Tibial nerve (tissue), 3 donors: ENCODE measurements at regions not wholly inside any gene's neighbourhood (a gene's known extent, or its start where the extent isn't known, plus 50 kb on each side); places are given as distances from the start of the nearest gene placed in this dataset.

Experiments used
- POLR2A ChIP-seq, 2 donors: fragments of 450-650 bp; IDR thresholded peaks; one replicate each; pipeline ENCODE4 v1.6.1; 2017; ENCODE audit warnings: antibody characterized with exemption in 2 of 2, mild to moderate bottlenecking in 2 of 2, moderate library complexity in 2 of 2
- TF ChIP-seq, protein P1 (sequence below), 5 experiments: fragments of 200-600 bp in 3 of 5; fragments of 450-650 bp in 2 of 5; sonication (generic) in 3 of 5; IDR thresholded peaks; one replicate each; pipeline ENCODE4 v1.5.1; 2016 to 2019; ENCODE audit warnings: antibody characterized with exemption in 5 of 5, mild to moderate bottlenecking in 3 of 5, moderate library complexity in 2 of 5

DNA sequence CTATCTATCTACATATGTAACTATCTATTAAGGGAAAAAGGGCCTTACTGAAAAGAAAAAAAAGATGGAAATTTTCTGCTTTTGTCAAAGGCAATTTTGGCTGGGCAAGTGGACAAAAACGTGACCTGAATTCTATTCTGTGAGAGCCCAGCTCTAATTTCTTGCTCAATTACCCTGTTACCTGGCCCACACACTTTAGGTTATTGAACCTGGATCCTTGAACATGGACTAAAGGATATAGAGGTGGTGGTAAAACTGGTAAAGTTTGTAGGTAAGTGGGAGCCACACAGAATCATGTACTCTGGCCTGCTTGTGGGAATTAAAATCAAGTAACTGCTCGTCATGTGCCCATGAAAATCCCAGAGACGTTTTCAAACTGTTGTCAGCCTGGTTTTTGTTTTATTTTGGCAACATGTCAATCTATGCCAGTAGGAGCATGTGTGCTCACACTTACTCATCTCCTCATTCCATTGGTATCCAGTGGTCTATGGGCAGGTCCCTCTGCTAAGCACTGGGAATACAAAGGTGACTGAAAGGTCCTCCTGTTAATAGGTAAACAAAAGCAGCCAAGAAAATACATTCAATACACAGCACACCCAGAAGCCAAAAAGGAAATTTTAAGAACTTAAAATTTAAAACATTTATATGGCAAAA is 113.7 kb upstream of the WARS2 start:
- TF ChIP-seq, protein P1, sequence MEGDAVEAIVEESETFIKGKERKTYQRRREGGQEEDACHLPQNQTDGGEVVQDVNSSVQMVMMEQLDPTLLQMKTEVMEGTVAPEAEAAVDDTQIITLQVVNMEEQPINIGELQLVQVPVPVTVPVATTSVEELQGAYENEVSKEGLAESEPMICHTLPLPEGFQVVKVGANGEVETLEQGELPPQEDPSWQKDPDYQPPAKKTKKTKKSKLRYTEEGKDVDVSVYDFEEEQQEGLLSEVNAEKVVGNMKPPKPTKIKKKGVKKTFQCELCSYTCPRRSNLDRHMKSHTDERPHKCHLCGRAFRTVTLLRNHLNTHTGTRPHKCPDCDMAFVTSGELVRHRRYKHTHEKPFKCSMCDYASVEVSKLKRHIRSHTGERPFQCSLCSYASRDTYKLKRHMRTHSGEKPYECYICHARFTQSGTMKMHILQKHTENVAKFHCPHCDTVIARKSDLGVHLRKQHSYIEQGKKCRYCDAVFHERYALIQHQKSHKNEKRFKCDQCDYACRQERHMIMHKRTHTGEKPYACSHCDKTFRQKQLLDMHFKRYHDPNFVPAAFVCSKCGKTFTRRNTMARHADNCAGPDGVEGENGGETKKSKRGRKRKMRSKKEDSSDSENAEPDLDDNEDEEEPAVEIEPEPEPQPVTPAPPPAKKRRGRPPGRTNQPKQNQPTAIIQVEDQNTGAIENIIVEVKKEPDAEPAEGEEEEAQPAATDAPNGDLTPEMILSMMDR (IDR thresholded peaks at IDR 0.05): no peak
- no peak for TF ChIP-seq POLR2A (IDR thresholded peaks at IDR 0.05)
